Choroid plexus epithelial cell (primary cell): ENCODE measurements at regions not wholly inside any gene's neighbourhood (a gene's known extent, or its start where the extent isn't known, plus 50 kb on each side); places are given as distances from the start of the nearest gene placed in this dataset.

ENCODE experiments used
- DNase-seq: peaks from one replicate; pipeline ENCODE4 v3.0.0-alpha.2; 2010; ENCODE audit warnings: low read depth
- H3K4me3 ChIP-seq: 2 replicates; pipeline ENCODE4 v1.5.1; 2011; ENCODE audit warnings: low read depth, mild to moderate bottlenecking, control low read depth, low read length, moderate library complexity
- TF ChIP-seq, protein P1 (sequence below): conservative IDR thresholded peaks from 2 replicates; pipeline ENCODE4 v1.5.1; 2011; ENCODE audit warnings: low read depth, mild to moderate bottlenecking, control low read depth, inconsistent platforms, low read length, moderate library complexity

DNA sequence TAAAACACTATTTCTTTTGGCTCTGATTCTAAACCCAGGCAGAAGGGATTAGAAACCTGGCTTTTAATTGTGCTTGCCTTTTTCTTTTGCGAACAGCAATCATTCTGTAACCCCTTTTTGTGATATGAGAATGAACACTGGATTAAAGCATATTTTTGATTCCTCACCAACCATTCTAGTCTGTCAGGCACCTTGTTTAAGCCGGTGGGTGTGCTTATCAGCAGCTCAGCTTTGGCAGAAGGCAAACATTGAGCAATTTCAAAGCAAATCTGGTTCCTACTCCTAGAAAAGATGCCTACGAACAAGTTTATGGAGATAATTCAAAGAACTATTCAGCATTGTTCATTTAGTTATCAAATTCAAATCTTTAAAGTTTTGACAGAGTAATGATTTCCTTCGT is 265.1 kb upstream of the FAM241A start:
- TF ChIP-seq, protein P1, sequence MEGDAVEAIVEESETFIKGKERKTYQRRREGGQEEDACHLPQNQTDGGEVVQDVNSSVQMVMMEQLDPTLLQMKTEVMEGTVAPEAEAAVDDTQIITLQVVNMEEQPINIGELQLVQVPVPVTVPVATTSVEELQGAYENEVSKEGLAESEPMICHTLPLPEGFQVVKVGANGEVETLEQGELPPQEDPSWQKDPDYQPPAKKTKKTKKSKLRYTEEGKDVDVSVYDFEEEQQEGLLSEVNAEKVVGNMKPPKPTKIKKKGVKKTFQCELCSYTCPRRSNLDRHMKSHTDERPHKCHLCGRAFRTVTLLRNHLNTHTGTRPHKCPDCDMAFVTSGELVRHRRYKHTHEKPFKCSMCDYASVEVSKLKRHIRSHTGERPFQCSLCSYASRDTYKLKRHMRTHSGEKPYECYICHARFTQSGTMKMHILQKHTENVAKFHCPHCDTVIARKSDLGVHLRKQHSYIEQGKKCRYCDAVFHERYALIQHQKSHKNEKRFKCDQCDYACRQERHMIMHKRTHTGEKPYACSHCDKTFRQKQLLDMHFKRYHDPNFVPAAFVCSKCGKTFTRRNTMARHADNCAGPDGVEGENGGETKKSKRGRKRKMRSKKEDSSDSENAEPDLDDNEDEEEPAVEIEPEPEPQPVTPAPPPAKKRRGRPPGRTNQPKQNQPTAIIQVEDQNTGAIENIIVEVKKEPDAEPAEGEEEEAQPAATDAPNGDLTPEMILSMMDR = no peak
- no peak overlapping the region for H3K4me3 ChIP-seq
- no peak for DNase-seq

DNA sequence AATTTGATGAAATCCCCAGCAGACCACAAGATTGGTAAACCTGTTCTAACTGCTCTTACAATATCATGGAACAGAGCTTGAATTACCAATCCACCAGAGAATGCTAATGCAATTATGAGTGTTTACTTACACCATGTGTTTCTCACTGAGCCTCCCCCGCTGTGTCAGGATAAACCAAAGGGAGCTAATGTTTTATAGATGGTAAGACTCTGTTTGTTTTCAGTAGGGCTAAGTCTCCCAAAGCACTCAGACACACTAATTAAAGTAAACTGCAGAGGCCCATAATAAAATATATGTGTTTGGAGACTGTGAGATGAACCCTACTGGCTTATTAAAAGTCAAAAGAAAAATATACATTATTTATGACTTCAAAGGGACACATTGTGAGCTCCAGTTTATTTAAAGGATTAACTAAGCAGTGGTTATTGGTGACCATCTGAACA is 261.7 kb upstream of the FAM241A start:
- peak; percentile 1 for DNase-seq
- TF ChIP-seq, protein P1 = no peak

DNA sequence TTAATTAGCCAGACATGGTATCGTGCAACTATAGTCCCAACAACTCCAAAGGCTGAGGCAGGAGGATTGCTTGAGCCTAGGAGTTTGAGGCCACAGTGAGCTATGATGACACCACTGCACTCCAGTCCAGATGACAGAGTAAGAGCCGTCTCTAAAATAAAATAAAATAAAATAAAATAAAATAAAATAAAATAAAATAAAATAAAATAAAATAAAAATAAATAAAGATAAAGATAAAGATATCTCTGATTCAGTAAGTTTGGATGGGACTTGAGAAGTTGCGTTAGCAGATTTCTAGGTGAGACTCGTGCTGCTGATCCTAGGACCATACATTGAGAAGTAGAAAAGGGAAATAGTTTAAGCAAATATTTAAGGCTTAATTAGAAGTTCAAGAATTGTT is 254.8 kb upstream of the FAM241A start:
- no peak for DNase-seq
- no peak overlapping the region for H3K4me3 ChIP-seq
- TF ChIP-seq, protein P1 = no peak

More for the DNA sequence above, 261.7 kb upstream of the FAM241A start:
- no peak overlapping the region for H3K4me3 ChIP-seq

GRCh38 chr4:111905511-111905910 is 239.7 kb upstream of the FAM241A start:
- H3K4me3 ChIP-seq = no peak overlapping the region
- TF ChIP-seq, protein P1 = no peak

DNA sequence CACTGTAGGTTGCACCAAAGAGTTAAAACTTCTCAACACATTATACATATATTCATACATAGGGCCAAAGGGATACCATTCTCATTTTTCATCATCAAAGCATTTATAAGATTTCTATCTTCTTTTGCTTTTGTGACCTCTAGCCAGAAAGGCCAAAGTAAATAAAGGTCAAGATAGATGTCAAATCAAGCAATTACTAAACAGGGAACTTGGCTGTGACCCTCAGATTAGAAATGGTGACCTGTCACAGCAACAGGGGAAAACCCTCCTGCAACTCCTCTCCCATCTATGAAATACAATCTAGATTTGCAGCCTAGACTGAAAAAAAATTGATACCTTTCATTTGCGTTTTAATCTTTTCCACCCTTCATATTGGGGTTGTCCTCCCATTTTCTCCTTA is 225.6 kb upstream of the FAM241A start:
- no peak overlapping the region for H3K4me3 ChIP-seq
- TF ChIP-seq, protein P1 = no peak
- no peak for DNase-seq

More at GRCh38 chr4:111905511-111905910, 239.7 kb upstream of the FAM241A start:
- DNase-seq = no peak

DNA sequence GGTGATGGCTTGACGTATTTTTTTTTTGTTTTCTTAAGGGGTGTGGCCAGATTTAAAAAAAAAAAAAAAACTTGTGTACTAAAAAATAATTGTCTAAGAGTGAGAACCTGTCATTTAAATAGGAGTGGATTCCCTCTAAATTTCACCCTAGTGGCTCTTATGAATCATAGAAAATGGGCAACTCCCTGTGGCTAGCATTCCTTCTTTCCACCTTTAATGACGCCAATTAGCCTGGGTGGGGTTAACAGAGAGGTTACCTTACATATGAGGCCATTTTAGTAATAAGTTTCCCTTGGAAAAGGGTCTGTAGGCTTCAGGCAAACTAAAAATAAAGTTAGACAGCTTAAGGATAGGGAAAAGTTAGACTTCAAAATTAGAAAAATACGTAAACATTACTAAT is 223.5 kb upstream of the FAM241A start:
- TF ChIP-seq, protein P1 = no peak
- no peak for DNase-seq

DNA sequence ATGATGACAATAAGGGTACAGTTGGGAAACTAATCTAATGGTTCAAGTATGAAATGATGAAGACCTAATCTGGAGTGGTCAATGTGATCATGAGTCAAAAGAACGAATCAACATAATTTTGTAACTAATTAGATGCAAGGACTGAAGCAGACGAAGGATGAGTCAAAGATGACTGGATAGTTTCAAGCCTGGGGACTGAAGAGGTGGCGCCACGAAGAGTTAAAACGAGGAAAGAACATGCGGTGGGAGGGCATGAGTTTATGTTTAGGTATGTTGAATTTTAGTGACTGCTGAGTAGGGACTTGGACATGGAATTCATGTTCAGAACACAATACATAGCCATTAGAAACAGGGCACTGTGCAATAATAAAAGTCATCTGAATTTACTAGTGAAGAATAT is 221.5 kb upstream of the FAM241A start:
- TF ChIP-seq, protein P1 = no peak
- no peak for DNase-seq
- no peak overlapping the region for H3K4me3 ChIP-seq

More for the DNA sequence above, 223.5 kb upstream of the FAM241A start:
- H3K4me3 ChIP-seq = no peak overlapping the region
